Activated CD4-positive, alpha-beta T cell treated with anti-CD3 and anti-CD28 coated beads, Interleukin-2, amount 10 ng/mL, durations not matched to agents 7 days and 5 days (primary cell): ENCODE measurements at regions not wholly inside any gene's neighbourhood (a gene's known extent, or its start where the extent isn't known, plus 50 kb on each side); places are given as distances from the start of the nearest gene placed in this dataset.

Experiments used
- CTCF ChIA-PET: fragments of 350-600 bp; sonication (Branson Sonifier 250); formaldehyde crosslinking; loops from one replicate; lab custom pipeline; 2021; ENCODE audit warnings: antibody characterized with exemption; lab: Charles Lee
- POLR2A ChIA-PET: fragments of 350-600 bp; sonication (Branson Sonifier 250); formaldehyde crosslinking; loops from one replicate; lab custom pipeline; 2021; ENCODE audit warnings: antibody characterized with exemption; lab: Charles Lee
- DNase-seq: peaks from one replicate; pipeline ENCODE4 v3.0.0-alpha.2; 2020
- H3K27ac Mint-ChIP-seq: one replicate; pipeline ENCODE4 v1.8.0; 2021; ENCODE audit warnings: mild to moderate bottlenecking, moderate library complexity, mixed read lengths
- H3K27me3 Mint-ChIP-seq: one replicate; pipeline ENCODE4 v1.8.0; 2021; ENCODE audit warnings: mixed read lengths
- H3K36me3 Mint-ChIP-seq: one replicate; pipeline ENCODE4 v1.8.0; 2021; ENCODE audit warnings: low read depth, mixed read lengths
- H3K4me1 Mint-ChIP-seq: one replicate; pipeline ENCODE4 v1.8.0; 2021; ENCODE audit warnings: mixed read lengths
- H3K4me3 Mint-ChIP-seq: one replicate; pipeline ENCODE4 v1.8.0; 2021; ENCODE audit warnings: mild to moderate bottlenecking, moderate library complexity, mixed read lengths
- H3K9me3 Mint-ChIP-seq: one replicate; pipeline ENCODE4 v1.8.0; 2021; ENCODE audit warnings: mixed read lengths

- Mint-ChIP-seq H3K27ac (no peak overlapping the region), H3K36me3 (no peaks in the 10 kb centered on the region), H3K27me3 (no peaks in the 10 kb centered on the region), H3K9me3 (no peaks in the 10 kb centered on the region), H3K4me1 (no peaks in the 10 kb centered on the region), H3K4me3 (no peak overlapping the region)
- CTCF ChIA-PET, result no interaction called here
- no peak for DNase-seq
- POLR2A ChIA-PET, result no interaction called here
Measured at GRCh38 chr2:186256540-186256939, 229.5 kb upstream of the ZC3H15 start.

GRCh38 chr2:186263673-186264250, 222.3 kb upstream of the ZC3H15 start:
- ChIA-PET CTCF (no interaction called here), POLR2A (no interaction called here)
- peaks cover 10% of the 10 kb centered on the region for H3K9me3 Mint-ChIP-seq
- H3K4me1 Mint-ChIP-seq, result no peaks in the 10 kb centered on the region
- no peaks in the 10 kb centered on the region for H3K27me3 Mint-ChIP-seq
- no peak overlapping the region for H3K27ac Mint-ChIP-seq
- no peak overlapping the region for H3K4me3 Mint-ChIP-seq
- H3K36me3 Mint-ChIP-seq, result no peaks in the 10 kb centered on the region
- no peak for DNase-seq

- POLR2A ChIA-PET, result no interaction called here
- DNase-seq, result no peak
- CTCF ChIA-PET, result no interaction called here
- Mint-ChIP-seq H3K27ac (no peak overlapping the region), H3K9me3 (peaks cover 10% of the 10 kb centered on the region), H3K36me3 (no peaks in the 10 kb centered on the region), H3K27me3 (no peaks in the 10 kb centered on the region), H3K4me3 (no peak overlapping the region), H3K4me1 (no peaks in the 10 kb centered on the region)
Measured at GRCh38 chr2:186269536-186269935, 216.5 kb upstream of the ZC3H15 start.

DNA sequence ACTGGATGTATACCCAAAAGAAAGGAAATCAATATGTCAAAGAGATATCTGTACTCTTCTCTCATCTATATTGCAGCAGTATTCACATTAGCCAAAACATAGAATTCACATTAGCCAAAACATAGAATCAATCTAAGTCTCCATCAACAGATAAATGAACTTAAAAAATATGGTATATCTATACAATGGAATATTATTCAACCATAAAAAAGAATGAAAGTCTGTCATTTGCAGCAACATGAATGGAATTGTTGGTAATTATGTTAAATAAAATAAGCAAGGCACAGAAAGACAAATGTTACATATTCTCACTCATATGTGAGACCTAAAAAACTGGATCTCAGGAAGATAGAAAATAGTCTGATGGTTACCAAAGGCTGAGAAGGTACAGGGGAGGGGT, 212.1 kb upstream of the ZC3H15 start:
- POLR2A ChIA-PET, result no interaction called here

GRCh38 chr2:186274936-186275575, 211.0 kb upstream of the ZC3H15 start:
- POLR2A ChIA-PET, result no interaction called here

More for the DNA sequence above, 212.1 kb upstream of the ZC3H15 start:
- Mint-ChIP-seq H3K4me3 (no peak overlapping the region), H3K4me1 (no peaks in the 10 kb centered on the region), H3K27me3 (no peaks in the 10 kb centered on the region), H3K9me3 (no peaks in the 10 kb centered on the region), H3K27ac (no peak overlapping the region), H3K36me3 (no peaks in the 10 kb centered on the region)
- DNase-seq, result no peak
- CTCF ChIA-PET, result interaction anchor here (0.6 kb wide), 1 partner anchor 208 kb away, joined by 3 read pairs; no protein-coding TSS in a partner anchor

GRCh38 chr2:186276909-186277308, 209.2 kb upstream of the ZC3H15 start:
- DNase-seq, result no peak
- no peaks in the 10 kb centered on the region for H3K27me3 Mint-ChIP-seq
- H3K9me3 Mint-ChIP-seq, result no peaks in the 10 kb centered on the region
- no peak overlapping the region for H3K27ac Mint-ChIP-seq
- no peaks in the 10 kb centered on the region for H3K4me1 Mint-ChIP-seq
- no peaks in the 10 kb centered on the region for H3K36me3 Mint-ChIP-seq
- ChIA-PET CTCF (no interaction called here), POLR2A (no interaction called here)
- H3K4me3 Mint-ChIP-seq, result no peak overlapping the region

More at GRCh38 chr2:186274936-186275575, 211.0 kb upstream of the ZC3H15 start:
- H3K4me3 Mint-ChIP-seq, result no peak overlapping the region
- DNase-seq, result no peak
- no peaks in the 10 kb centered on the region for H3K36me3 Mint-ChIP-seq
- no peaks in the 10 kb centered on the region for H3K27me3 Mint-ChIP-seq
- no peaks in the 10 kb centered on the region for H3K9me3 Mint-ChIP-seq
- no peak overlapping the region for H3K27ac Mint-ChIP-seq
- CTCF ChIA-PET, result interaction anchor here (0.6 kb wide), 1 partner anchor 207 kb away, joined by 3 read pairs; no protein-coding TSS in a partner anchor
- no peaks in the 10 kb centered on the region for H3K4me1 Mint-ChIP-seq

DNA sequence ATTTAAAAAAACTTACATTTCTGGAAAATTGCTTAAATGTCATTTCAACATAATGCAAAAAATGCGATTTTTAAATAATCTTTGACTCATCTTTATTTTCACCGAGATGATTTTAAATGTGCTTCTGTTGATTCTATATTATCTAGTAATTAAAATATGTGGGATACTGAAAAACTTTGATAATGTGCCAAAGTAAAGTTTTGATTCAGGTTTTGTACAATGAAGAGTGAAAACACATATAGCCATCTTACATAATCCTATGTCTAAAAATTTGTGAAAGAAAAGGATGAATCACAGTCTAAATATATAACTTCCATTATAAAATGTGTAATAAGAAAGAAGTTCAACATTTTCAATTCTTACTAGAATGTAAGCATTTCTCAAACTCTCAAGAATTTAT, 204.3 kb upstream of the ZC3H15 start:
- H3K36me3 Mint-ChIP-seq, result no peaks in the 10 kb centered on the region
- H3K27ac Mint-ChIP-seq, result no peak overlapping the region
- no peak overlapping the region for H3K4me3 Mint-ChIP-seq
- H3K4me1 Mint-ChIP-seq, result no peaks in the 10 kb centered on the region
- POLR2A ChIA-PET, result no interaction called here
- DNase-seq, result no peak
- CTCF ChIA-PET, result no interaction called here
- H3K9me3 Mint-ChIP-seq, result no peaks in the 10 kb centered on the region
- no peaks in the 10 kb centered on the region for H3K27me3 Mint-ChIP-seq

- ChIA-PET POLR2A (no interaction called here), CTCF (no interaction called here)
- Mint-ChIP-seq H3K27ac (no peak overlapping the region), H3K36me3 (no peaks in the 10 kb centered on the region), H3K4me1 (no peaks in the 10 kb centered on the region), H3K27me3 (no peaks in the 10 kb centered on the region), H3K4me3 (no peak overlapping the region), H3K9me3 (no peaks in the 10 kb centered on the region)
- no peak for DNase-seq
Measured at GRCh38 chr2:186294248-186294888, 191.7 kb upstream of the ZC3H15 start.

DNA sequence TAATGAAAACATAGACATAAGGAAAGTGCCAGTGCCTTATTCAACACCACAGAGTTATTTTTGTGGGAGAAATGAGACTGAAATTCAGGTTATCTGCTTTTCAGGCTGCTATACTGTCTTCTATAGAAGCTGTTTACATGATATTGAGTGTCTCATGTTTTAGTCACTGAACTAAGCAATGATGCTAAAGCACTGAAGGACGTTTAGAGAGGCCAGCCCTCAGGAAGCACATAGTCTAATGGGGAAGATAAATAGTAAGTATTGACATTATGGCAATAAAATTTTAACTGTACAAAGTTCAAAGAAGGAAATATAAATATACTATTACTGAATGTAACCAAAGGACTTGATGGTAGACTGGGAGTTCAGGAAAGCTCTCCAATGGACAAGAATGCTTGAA, 186.4 kb upstream of the ZC3H15 start:
- ChIA-PET CTCF (no interaction called here), POLR2A (no interaction called here)
- H3K4me1 Mint-ChIP-seq, result no peaks in the 10 kb centered on the region
- DNase-seq, result no peak
- H3K27ac Mint-ChIP-seq, result no peak overlapping the region
- no peaks in the 10 kb centered on the region for H3K36me3 Mint-ChIP-seq
- H3K27me3 Mint-ChIP-seq, result no peaks in the 10 kb centered on the region
- no peak overlapping the region for H3K4me3 Mint-ChIP-seq
- H3K9me3 Mint-ChIP-seq, result no peaks in the 10 kb centered on the region

GRCh38 chr2:186302263-186302662, 183.8 kb upstream of the ZC3H15 start:
- Mint-ChIP-seq H3K27ac (no peak overlapping the region), H3K4me1 (no peaks in the 10 kb centered on the region), H3K4me3 (no peak overlapping the region), H3K27me3 (no peaks in the 10 kb centered on the region), H3K9me3 (no peaks in the 10 kb centered on the region), H3K36me3 (no peaks in the 10 kb centered on the region)
- no peak for DNase-seq
- ChIA-PET POLR2A (no interaction called here), CTCF (no interaction called here)

DNA sequence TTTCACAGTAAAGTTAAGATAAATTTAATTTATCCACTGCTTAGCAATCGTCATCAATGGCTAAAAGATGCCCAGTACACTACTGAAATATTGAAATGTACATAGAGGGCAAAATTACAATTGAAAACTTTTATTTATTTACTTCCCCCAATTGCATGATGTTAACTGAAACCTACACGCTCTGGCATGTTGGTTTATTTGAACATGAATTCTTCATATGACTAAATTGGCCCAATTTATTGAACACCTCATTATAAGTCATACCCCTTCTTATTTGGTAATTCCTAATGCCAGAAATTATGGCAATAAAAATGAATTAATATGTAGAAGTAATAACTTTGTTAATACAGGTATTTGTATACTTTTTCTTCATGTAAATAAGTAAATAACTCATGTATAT, 183.0 kb upstream of the ZC3H15 start:
- H3K9me3 Mint-ChIP-seq, result no peaks in the 10 kb centered on the region
- H3K27me3 Mint-ChIP-seq, result no peaks in the 10 kb centered on the region
- H3K27ac Mint-ChIP-seq, result no peak overlapping the region
- H3K4me3 Mint-ChIP-seq, result no peak overlapping the region
- H3K4me1 Mint-ChIP-seq, result no peaks in the 10 kb centered on the region
- CTCF ChIA-PET, result no interaction called here
- no peaks in the 10 kb centered on the region for H3K36me3 Mint-ChIP-seq
- no peak for DNase-seq
- POLR2A ChIA-PET, result no interaction called here

GRCh38 chr2:186304064-186304463, 182.0 kb upstream of the ZC3H15 start:
- POLR2A ChIA-PET, result no interaction called here
- Mint-ChIP-seq H3K27me3 (no peaks in the 10 kb centered on the region), H3K4me1 (no peaks in the 10 kb centered on the region), H3K36me3 (no peaks in the 10 kb centered on the region), H3K9me3 (no peaks in the 10 kb centered on the region), H3K27ac (no peak overlapping the region), H3K4me3 (no peak overlapping the region)
- CTCF ChIA-PET, result no interaction called here
- DNase-seq, result no peak

- no peaks in the 10 kb centered on the region for H3K27me3 Mint-ChIP-seq
- no peak for DNase-seq
- CTCF ChIA-PET, result no interaction called here
- POLR2A ChIA-PET, result no interaction called here
- H3K9me3 Mint-ChIP-seq, result peaks cover 4% of the 10 kb centered on the region
- no peak overlapping the region for H3K4me3 Mint-ChIP-seq
- no peaks in the 10 kb centered on the region for H3K4me1 Mint-ChIP-seq
- H3K36me3 Mint-ChIP-seq, result no peaks in the 10 kb centered on the region
- no peak overlapping the region for H3K27ac Mint-ChIP-seq
Measured at GRCh38 chr2:186306754-186307153, 179.3 kb upstream of the ZC3H15 start.
